AG04450 (cell line): ENCODE measurements at regions not wholly inside any gene's neighbourhood (a gene's known extent, or its start where the extent isn't known, plus 50 kb on each side); places are given as distances from the start of the nearest gene placed in this dataset.

Source experiments
- CTCF ChIA-PET: fragments of 300-600, 350-600 bp; formaldehyde crosslinking; extraction: SDS; loops from one replicate; lab custom pipeline; 2022; ENCODE audit warnings: antibody characterized with exemption, inconsistent platforms; lab: Charles Lee
- POLR2A ChIA-PET: fragments of 350-600 bp; formaldehyde crosslinking; extraction: SDS; loops from one replicate; lab custom pipeline; 2021; ENCODE audit warnings: antibody characterized with exemption, inconsistent platforms; lab: Yijun Ruan, JAX
- DNase-seq: peaks from one replicate; pipeline ENCODE4 v3.0.0-alpha.2; 2011; ENCODE audit warnings: low read depth, low spot score
- H3K27ac ChIP-seq: one replicate; pipeline ENCODE4 v1.5.1; 2012; ENCODE audit warnings: low read depth, low read length, control low read depth
- H3K27me3 ChIP-seq: one replicate; pipeline ENCODE4 v1.6.0; 2012; ENCODE audit warnings: low read length; ENCODE audit not compliant: control insufficient read depth, insufficient read depth
- H3K4me3 ChIP-seq: 2 replicates; pipeline ENCODE4 v1.5.1; 2011; ENCODE audit warnings: mild to moderate bottlenecking, low read depth, low read length, control low read depth
- H3K9me3 ChIP-seq: 2 replicates; pipeline ENCODE4 v1.5.1; 2012; ENCODE audit warnings: low read length; ENCODE audit not compliant: control insufficient read depth, insufficient read depth
- CTCF ChIP-seq: IDR thresholded peaks from 2 replicates; pipeline ENCODE4 v1.5.1; 2011; ENCODE audit warnings: low read depth, low read length, control low read depth, inconsistent platforms

- CTCF ChIA-PET: no interaction called here
- Histone ChIP-seq H3K27ac (no peak overlapping the region), H3K4me3 (no peak overlapping the region), H3K27me3 (no peaks in the 10 kb centered on the region), H3K9me3 (peaks cover 84% of the 10 kb centered on the region)
- no peak for DNase-seq
- TF ChIP-seq CTCF: no peak
- POLR2A ChIA-PET: no interaction called here
Observed at GRCh38 chr10:130806426-130806825, 505.1 kb downstream of the TCERG1L start.

GRCh38 chr10:130807096-130807495 lies 504.4 kb downstream of the TCERG1L start:
- H3K9me3 ChIP-seq: peaks cover 84% of the 10 kb centered on the region
- H3K27ac ChIP-seq: no peak overlapping the region
- ChIA-PET CTCF (no interaction called here), POLR2A (no interaction called here)
- no peaks in the 10 kb centered on the region for H3K27me3 ChIP-seq
- TF ChIP-seq CTCF: no peak
- DNase-seq: no peak
- no peak overlapping the region for H3K4me3 ChIP-seq

GRCh38 chr10:130807721-130808120 lies 503.8 kb downstream of the TCERG1L start:
- CTCF ChIA-PET: no interaction called here

GRCh38 chr10:130808243-130808642 lies 503.3 kb downstream of the TCERG1L start:
- POLR2A ChIA-PET: no interaction called here
- Histone ChIP-seq H3K4me3 (no peak overlapping the region), H3K9me3 (peaks cover 82% of the 10 kb centered on the region), H3K27ac (no peak overlapping the region), H3K27me3 (no peaks in the 10 kb centered on the region)
- no peak for TF ChIP-seq CTCF
- CTCF ChIA-PET: no interaction called here
- DNase-seq: no peak

More at GRCh38 chr10:130807721-130808120, 503.8 kb downstream of the TCERG1L start:
- Histone ChIP-seq H3K27me3 (no peaks in the 10 kb centered on the region), H3K9me3 (peaks cover 84% of the 10 kb centered on the region), H3K27ac (no peak overlapping the region), H3K4me3 (no peak overlapping the region)
- no peak for TF ChIP-seq CTCF
- DNase-seq: no peak
- POLR2A ChIA-PET: no interaction called here

- CTCF ChIA-PET: no interaction called here
- Histone ChIP-seq H3K27me3 (no peaks in the 10 kb centered on the region), H3K27ac (no peak overlapping the region), H3K9me3 (peaks cover 78% of the 10 kb centered on the region), H3K4me3 (no peak overlapping the region)
- TF ChIP-seq CTCF: no peak
- no peak for DNase-seq
- POLR2A ChIA-PET: no interaction called here
Observed at GRCh38 chr10:130808686-130809085, 502.8 kb downstream of the TCERG1L start.
